ENCODE measurements at regions not wholly inside any gene's neighbourhood (a gene's known extent, or its start where the extent isn't known, plus 50 kb on each side); places are given as distances from the start of the nearest gene placed in this dataset.
"Not testable (repeated sequence)": the region's sequence is repeated elsewhere in the genome, so short reads cannot be mapped to it uniquely, and the experiment has no call there.

DNA sequence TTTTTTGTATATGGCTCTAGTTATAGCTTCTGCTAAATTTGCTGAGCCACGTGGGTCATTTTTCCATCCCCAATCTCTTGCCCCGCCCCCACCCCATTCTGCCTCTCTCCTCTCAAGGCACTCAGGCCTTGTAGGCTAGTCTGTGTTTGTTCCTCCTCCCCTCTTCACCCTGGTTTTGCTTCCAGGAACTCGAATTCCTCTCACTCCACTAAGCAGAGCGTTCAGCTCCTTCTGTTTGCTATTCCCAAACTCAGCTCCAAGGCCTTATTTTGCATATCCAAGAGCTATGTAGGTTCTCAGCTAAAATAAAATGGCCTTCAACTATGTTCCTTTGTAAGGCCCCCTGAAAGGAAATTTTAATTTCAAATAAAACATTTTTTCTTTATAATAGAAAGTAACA is 1293.7 kb downstream of the EPHA7 start:
- H3K27me3 Mint-ChIP-seq, result no peaks in the 10 kb centered on the region
- DNase-seq, result no peak
- H3K4me3 Mint-ChIP-seq, result no peak overlapping the region
- no peaks in the 10 kb centered on the region for H3K4me1 Mint-ChIP-seq
- ATAC-seq, result no peak
- no peaks in the 10 kb centered on the region for H3K36me3 Mint-ChIP-seq (ENCODE audit: low read depth)
- no peak overlapping the region for H3K27ac Mint-ChIP-seq
- no peaks in the 10 kb centered on the region for H3K9me3 Mint-ChIP-seq

DNA sequence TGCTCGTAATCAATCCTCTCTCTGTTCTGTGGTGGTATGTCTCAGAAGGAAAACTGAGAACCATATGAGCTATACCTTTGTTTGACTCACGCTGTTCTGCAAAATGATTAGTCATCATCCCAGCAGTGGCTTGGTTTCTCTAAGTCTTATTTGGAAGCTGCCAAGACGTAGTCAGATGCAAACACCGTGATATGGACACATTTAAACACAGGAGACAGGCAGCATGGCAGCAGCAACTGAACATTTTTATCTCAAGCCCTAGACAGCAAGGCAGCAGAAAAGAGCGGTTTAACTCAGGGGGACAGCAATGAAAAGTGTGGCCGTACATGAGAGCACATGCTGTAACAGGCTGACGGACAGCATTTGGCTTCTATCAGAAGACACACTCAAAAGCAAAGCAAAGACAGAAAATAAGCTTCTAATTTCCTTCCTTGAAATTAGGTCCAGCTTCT is 1295.1 kb downstream of the EPHA7 start:
- H3K9me3 Mint-ChIP-seq, result no peaks in the 10 kb centered on the region
- H3K27me3 Mint-ChIP-seq, result no peaks in the 10 kb centered on the region
- H3K36me3 Mint-ChIP-seq (ENCODE audit: low read depth), result no peaks in the 10 kb centered on the region
- ATAC-seq, result no peak
- H3K4me1 Mint-ChIP-seq, result no peaks in the 10 kb centered on the region
- no peak overlapping the region for H3K27ac Mint-ChIP-seq
- DNase-seq, result no peak
- H3K4me3 Mint-ChIP-seq, result no peak overlapping the region

GRCh38 chr6:92122746-92123145 is 1296.6 kb downstream of the EPHA7 start:
- Mint-ChIP-seq H3K27me3 (no peaks in the 10 kb centered on the region), H3K9me3 (no peaks in the 10 kb centered on the region), H3K27ac (no peak overlapping the region), H3K36me3 (ENCODE audit: low read depth) (no peaks in the 10 kb centered on the region), H3K4me1 (no peaks in the 10 kb centered on the region), H3K4me3 (no peak overlapping the region)
- ATAC-seq (no peak), DNase-seq (no peak)

DNA sequence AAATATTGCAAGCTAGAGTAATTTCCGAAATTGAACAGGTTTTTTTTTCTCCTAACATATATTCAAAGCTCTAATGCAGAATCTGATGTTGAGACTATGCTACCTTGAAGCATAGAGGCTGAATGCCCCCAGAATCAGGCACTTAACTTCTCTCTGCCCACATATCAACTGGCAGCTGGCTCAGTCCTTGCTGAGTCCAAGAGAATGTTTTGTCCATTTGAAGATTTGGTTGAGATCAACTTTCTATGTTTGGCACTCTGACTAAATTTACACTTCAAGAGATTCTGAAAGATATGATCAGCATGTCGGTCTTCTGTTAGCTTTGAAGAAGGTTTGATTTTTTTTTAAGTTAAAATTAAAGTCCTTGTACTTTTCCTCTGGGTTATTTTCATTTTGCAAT is 1298.1 kb downstream of the EPHA7 start:
- H3K27ac Mint-ChIP-seq, result no peak overlapping the region
- no peak overlapping the region for H3K4me3 Mint-ChIP-seq
- H3K4me1 Mint-ChIP-seq, result no peaks in the 10 kb centered on the region
- ATAC-seq (no peak), DNase-seq (no peak)
- H3K9me3 Mint-ChIP-seq, result no peaks in the 10 kb centered on the region
- no peaks in the 10 kb centered on the region for H3K36me3 Mint-ChIP-seq (ENCODE audit: low read depth)
- H3K27me3 Mint-ChIP-seq, result no peaks in the 10 kb centered on the region

GRCh38 chr6:92117800-92118199 is 1301.6 kb downstream of the EPHA7 start:
- H3K4me3 Mint-ChIP-seq, result no peak overlapping the region
- no peak overlapping the region for H3K27ac Mint-ChIP-seq
- no peaks in the 10 kb centered on the region for H3K27me3 Mint-ChIP-seq
- no peaks in the 10 kb centered on the region for H3K4me1 Mint-ChIP-seq
- no peak for DNase-seq
- H3K36me3 Mint-ChIP-seq (ENCODE audit: low read depth), result no peaks in the 10 kb centered on the region
- H3K9me3 Mint-ChIP-seq, result no peaks in the 10 kb centered on the region
- ATAC-seq, result no peak

GRCh38 chr6:92114797-92115196 is 1304.6 kb downstream of the EPHA7 start:
- Mint-ChIP-seq H3K27ac (no peak overlapping the region), H3K27me3 (no peaks in the 10 kb centered on the region), H3K36me3 (ENCODE audit: low read depth) (no peaks in the 10 kb centered on the region), H3K4me1 (no peaks in the 10 kb centered on the region), H3K9me3 (no peaks in the 10 kb centered on the region), H3K4me3 (no peak overlapping the region)
- ATAC-seq (no peak), DNase-seq (no peak)

GRCh38 chr6:92114091-92114675 is 1305.2 kb downstream of the EPHA7 start:
- no peak for ATAC-seq
- no peak overlapping the region for H3K27ac Mint-ChIP-seq
- H3K4me1 Mint-ChIP-seq, result no peaks in the 10 kb centered on the region
- no peaks in the 10 kb centered on the region for H3K36me3 Mint-ChIP-seq (ENCODE audit: low read depth)
- no peaks in the 10 kb centered on the region for H3K27me3 Mint-ChIP-seq
- H3K4me3 Mint-ChIP-seq, result no peak overlapping the region
- no peak for DNase-seq
- H3K9me3 Mint-ChIP-seq, result no peaks in the 10 kb centered on the region

DNA sequence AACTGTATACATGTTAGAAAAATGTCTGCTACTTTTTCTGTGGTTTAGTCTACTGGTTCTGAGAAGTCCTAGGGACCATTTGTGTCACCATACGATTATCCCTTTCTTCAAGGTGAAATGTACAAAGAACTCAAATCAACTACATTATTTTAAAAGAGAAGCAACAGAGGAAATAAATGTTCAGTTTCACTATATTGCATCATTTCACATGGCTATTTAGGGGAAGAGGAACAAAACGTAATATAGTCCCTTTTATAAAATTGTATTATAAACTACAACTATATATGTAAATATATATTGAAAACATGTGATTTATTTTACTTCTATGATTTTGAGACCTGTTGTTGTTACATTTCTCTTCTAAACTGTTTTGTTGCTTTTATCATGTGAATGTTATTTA is 1308.0 kb downstream of the EPHA7 start:
- peaks cover 10% of the 10 kb centered on the region for H3K9me3 Mint-ChIP-seq
- H3K4me1 Mint-ChIP-seq, result no peaks in the 10 kb centered on the region
- DNase-seq (no peak), ATAC-seq (no peak)
- H3K27ac Mint-ChIP-seq, result no peak overlapping the region
- H3K36me3 Mint-ChIP-seq (ENCODE audit: low read depth), result no peaks in the 10 kb centered on the region
- no peaks in the 10 kb centered on the region for H3K27me3 Mint-ChIP-seq
- H3K4me3 Mint-ChIP-seq, result no peak overlapping the region

DNA sequence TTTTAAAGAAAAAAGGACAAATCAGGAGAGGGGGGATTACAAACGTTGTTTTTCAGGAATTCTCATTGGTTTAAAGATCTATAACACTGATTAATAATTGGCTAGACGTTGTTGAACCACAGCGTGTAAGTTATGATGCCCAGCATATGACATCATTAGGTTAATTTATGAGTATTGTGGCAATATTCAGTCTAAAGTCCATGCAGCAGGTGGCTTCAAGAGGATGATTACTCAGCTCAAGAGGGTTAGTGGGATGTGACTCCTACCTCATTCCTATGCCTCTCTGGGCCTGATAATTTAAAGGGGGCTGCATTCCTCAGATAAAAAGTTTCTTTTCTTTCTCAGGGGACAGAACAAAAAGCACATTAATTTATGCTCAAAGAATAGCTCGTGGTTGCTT is 1309.0 kb downstream of the EPHA7 start:
- Mint-ChIP-seq H3K9me3 (peaks cover 10% of the 10 kb centered on the region), H3K27ac (no peak overlapping the region), H3K4me1 (no peaks in the 10 kb centered on the region), H3K4me3 (no peak overlapping the region), H3K27me3 (no peaks in the 10 kb centered on the region), H3K36me3 (ENCODE audit: low read depth) (no peaks in the 10 kb centered on the region)
- no peak for ATAC-seq
- no peak for DNase-seq

DNA sequence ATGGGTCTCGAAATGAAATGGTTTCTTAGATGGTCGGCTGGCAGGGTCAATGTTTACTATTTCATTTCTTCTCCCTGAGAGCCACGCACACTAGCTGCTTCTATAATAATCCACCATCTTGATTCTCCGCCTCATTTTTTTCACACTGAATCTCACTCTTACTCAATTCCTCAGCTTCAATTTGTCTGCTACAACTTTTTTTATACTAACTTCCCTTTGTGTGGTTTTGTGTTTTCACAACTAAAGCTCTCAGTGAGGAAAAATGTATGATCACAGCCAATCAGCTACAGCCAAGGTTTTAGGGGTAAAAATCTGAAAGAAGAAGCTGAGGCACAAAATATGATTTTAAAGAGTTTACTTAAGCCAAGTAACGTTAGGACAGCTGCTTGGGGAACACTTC is 1309.4 kb downstream of the EPHA7 start:
- H3K36me3 Mint-ChIP-seq (ENCODE audit: low read depth), result no peaks in the 10 kb centered on the region
- no peaks in the 10 kb centered on the region for H3K27me3 Mint-ChIP-seq
- DNase-seq (no peak), ATAC-seq (no peak)
- no peak overlapping the region for H3K4me3 Mint-ChIP-seq
- H3K4me1 Mint-ChIP-seq, result no peaks in the 10 kb centered on the region
- H3K27ac Mint-ChIP-seq, result no peak overlapping the region
- peaks cover 10% of the 10 kb centered on the region for H3K9me3 Mint-ChIP-seq

DNA sequence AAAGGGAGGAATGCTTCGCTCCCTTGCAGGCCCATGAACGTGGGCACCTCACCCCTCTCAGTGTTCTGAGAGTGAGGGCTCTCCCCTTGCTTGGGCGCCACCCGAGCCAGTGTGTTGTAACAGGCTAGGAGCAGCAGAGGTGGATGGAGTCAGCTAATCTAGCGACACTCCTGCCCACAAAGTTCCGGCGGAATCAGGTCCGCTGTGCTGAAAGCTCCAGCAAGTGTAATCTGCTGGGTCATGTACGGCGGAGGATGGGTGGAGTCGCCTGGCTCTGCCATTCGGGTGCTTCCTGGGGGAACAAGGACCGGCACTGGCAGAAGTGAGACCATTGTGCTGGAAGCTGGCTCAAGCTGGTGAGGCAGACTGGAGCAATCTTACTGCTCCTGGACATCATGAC is 1310.1 kb downstream of the EPHA7 start:
- no peak overlapping the region for H3K27ac Mint-ChIP-seq
- H3K4me3 Mint-ChIP-seq, result no peak overlapping the region

GRCh38 chr6:92086750-92087149 is 1332.6 kb downstream of the EPHA7 start:
- Mint-ChIP-seq H3K36me3 (ENCODE audit: low read depth) (no peaks in the 10 kb centered on the region), H3K4me1 (no peaks in the 10 kb centered on the region), H3K27ac (no peak overlapping the region), H3K4me3 (no peak overlapping the region), H3K27me3 (no peaks in the 10 kb centered on the region), H3K9me3 (peaks cover 20% of the 10 kb centered on the region)
- ATAC-seq, result no peak
- no peak for DNase-seq

More for the DNA sequence above, 1310.1 kb downstream of the EPHA7 start:
- Mint-ChIP-seq H3K36me3 (ENCODE audit: low read depth) (no peaks in the 10 kb centered on the region), H3K9me3 (peaks cover 10% of the 10 kb centered on the region), H3K27me3 (no peaks in the 10 kb centered on the region), H3K4me1 (no peaks in the 10 kb centered on the region)
- ATAC-seq (no peak), DNase-seq (no peak)

- H3K9me3 Mint-ChIP-seq, result peaks cover 16% of the 10 kb centered on the region
- H3K4me1 Mint-ChIP-seq; H3K36me3 Mint-ChIP-seq (ENCODE audit: low read depth); H3K27ac Mint-ChIP-seq; H3K4me3 Mint-ChIP-seq; DNase-seq; H3K27me3 Mint-ChIP-seq; ATAC-seq: not testable (repeated sequence)
Measured at GRCh38 chr6:92083914-92084313, 1335.4 kb downstream of the EPHA7 start.

DNA sequence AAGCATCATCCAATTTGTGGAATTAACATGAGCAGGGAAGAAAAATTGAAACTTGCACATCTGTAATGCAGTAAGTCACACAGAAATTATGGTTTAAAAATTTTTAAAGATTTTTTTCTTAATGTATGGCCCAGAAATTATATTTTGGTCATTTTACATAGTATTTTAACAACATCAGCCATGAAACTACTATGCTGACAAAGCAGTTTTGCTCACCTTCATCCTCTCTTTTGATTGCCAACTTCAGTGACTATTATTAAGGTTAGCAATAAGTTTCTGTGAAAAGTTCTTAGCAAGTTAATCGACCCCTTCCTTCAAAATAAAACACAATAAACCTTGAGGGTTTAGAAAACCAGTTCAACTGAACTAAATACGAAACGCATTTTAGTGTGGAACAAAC is 1347.0 kb downstream of the EPHA7 start:
- H3K27me3 Mint-ChIP-seq, result no peaks in the 10 kb centered on the region

DNA sequence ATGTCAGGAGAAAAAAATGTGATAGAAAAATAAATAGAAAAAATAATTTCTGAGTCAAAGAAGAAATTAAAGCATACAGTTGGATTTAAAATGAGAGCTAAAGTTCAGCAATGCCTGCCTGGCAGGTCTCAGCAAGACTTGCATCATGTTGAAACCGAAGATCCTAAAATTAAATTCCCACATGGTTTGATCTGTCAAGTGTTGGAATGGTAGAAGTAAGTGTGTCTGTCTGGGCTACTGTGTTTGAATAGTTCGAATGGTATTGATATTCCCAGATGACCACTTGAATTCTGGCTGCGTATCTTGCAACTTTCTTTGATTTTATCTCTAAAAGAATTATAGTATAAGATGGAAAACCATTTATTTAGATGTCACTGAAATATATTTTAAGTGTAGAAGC is 1349.6 kb downstream of the EPHA7 start:
- H3K4me1 Mint-ChIP-seq, result no peaks in the 10 kb centered on the region
- peaks cover 8% of the 10 kb centered on the region for H3K9me3 Mint-ChIP-seq
- H3K4me3 Mint-ChIP-seq, result no peak overlapping the region

More for the DNA sequence above, 1347.0 kb downstream of the EPHA7 start:
- peaks cover 8% of the 10 kb centered on the region for H3K9me3 Mint-ChIP-seq
- H3K27ac Mint-ChIP-seq, result no peak overlapping the region
- no peak for ATAC-seq
- no peaks in the 10 kb centered on the region for H3K4me1 Mint-ChIP-seq
- H3K4me3 Mint-ChIP-seq, result no peak overlapping the region
- no peak for DNase-seq
- H3K36me3 Mint-ChIP-seq (ENCODE audit: low read depth), result no peaks in the 10 kb centered on the region

DNA sequence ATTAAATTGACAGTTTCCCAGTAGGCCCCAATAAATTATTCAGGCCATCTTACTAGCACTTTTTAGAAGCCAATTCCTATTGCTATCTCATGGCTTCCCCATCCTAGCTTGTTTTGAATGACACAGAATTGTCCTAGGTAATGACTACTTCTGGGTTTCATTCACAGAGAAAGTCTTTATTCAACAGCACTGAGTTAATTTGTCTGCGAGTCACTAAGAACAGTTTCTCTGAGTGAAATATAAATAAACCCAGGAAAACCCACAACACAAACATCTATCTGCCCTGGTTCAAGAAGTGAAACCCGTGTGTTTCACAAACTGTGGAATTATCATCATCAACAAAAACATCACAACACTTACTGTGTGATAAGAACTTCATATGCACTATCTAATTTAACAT is 1366.8 kb downstream of the EPHA7 start:
- H3K4me1 Mint-ChIP-seq, result no peaks in the 10 kb centered on the region
- H3K27me3 Mint-ChIP-seq, result no peaks in the 10 kb centered on the region
- H3K4me3 Mint-ChIP-seq, result no peak overlapping the region
- peaks cover 3% of the 10 kb centered on the region for H3K9me3 Mint-ChIP-seq
- DNase-seq (no peak), ATAC-seq (no peak)
- no peak overlapping the region for H3K27ac Mint-ChIP-seq
- H3K36me3 Mint-ChIP-seq (ENCODE audit: low read depth), result no peaks in the 10 kb centered on the region

More for the DNA sequence above, 1349.6 kb downstream of the EPHA7 start:
- no peak overlapping the region for H3K27ac Mint-ChIP-seq
- no peaks in the 10 kb centered on the region for H3K36me3 Mint-ChIP-seq (ENCODE audit: low read depth)
- H3K27me3 Mint-ChIP-seq, result no peaks in the 10 kb centered on the region
- DNase-seq (no peak), ATAC-seq (no peak)
